ENCODE measurements at regions not wholly inside any gene's neighbourhood (a gene's known extent, or its start where the extent isn't known, plus 50 kb on each side); places are given as distances from the start of the nearest gene placed in this dataset.

DNA sequence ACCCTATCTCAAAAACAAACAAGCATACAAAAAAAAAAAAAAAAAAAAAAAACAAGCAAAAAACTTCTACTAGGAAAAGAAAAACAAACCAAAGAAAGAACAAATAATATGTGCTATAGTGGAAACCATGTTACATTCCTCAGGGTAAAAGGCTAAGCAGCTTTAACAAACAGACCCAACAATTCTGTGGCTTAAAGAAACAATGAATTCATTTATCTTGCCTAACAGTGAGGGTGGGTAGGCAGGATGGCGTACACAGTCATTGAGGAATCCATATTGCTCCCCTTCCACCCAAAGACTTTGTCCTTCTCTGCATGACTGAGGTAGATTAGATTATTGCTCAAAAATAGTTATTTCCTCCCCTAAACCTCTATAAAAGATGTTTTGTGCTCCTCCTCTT, 63.1 kb upstream of the ITGA6 start:
- H3K23ac ChIP-seq (ENCODE audit: insufficient read length) = no peak overlapping the region
- peaks cover 7 to 11% of the 10 kb centered on the region in 2 experiments; a peak in 2 of 4 replicates for H3K9me3 ChIP-seq (ENCODE audit: insufficient read depth in 2 of 2, low read depth in 1 of 2, low read length in 1 of 2)
- ChIA-PET POLR2A (ENCODE audit: partially characterized antibody) (interaction anchor here (2.5 kb wide), 1 partner anchor 16 kb away, joined by 13 read pairs; no protein-coding TSS in a partner anchor), CTCF (ENCODE audit: partially characterized antibody) (interaction anchor here (0.6 to 1.5 kb wide), 8 partner anchors 9 to 102 kb away, joined by 3 to 8 read pairs (median 4); no protein-coding TSS in a partner anchor)
- H2BK5ac ChIP-seq (ENCODE audit: low read depth, low read length) = no peak overlapping the region
- no peak for DNase-seq (ENCODE audit: low read depth in 1 of 2, low spot score in 2 of 2)
- no peaks in the 10 kb centered on the region for H3K23me2 ChIP-seq (ENCODE audit: low read depth, low read length)
- no peak overlapping the region for H4K5ac ChIP-seq (ENCODE audit: insufficient read length, low read depth, low read length)
- H3K79me2 ChIP-seq (ENCODE audit: control insufficient read depth in 1 of 2, insufficient read depth in 2 of 2, low read length in 2 of 2) = no peaks in the 10 kb centered on the region
- H4K8ac ChIP-seq (ENCODE audit: extremely low read depth, insufficient read depth, low read length) = no peak overlapping the region
- H2AK5ac ChIP-seq (ENCODE audit: low read depth, low read length) = peak overlapping the region; percentile 41; the same call in 1 of the 2 replicates
- no peak overlapping the region for H3K14ac ChIP-seq (ENCODE audit: insufficient read length)
- no peak overlapping the region for H3K56ac ChIP-seq (replicated peaks; ENCODE audit: insufficient read length, low read depth, low read length)
- FAIRE-seq = no peak
- H2BK15ac ChIP-seq (ENCODE audit: low read length) = peak overlapping the region; percentile 20; the same call in 1 of the 2 replicates
- no peak overlapping the region for H3K4me2 ChIP-seq (ENCODE audit: insufficient read depth in 1 of 2, low read depth in 2 of 2, low read length in 2 of 2)
- WGBS, 2 experiments (ENCODE audit: extremely low coverage in 1 of 2, insufficient coverage in 1 of 2, insufficient read length in 1 of 2, insufficient replicate concordance in 2 of 2, low coverage in 1 of 2, low lambda C conversion rate in 2 of 2, missing lambda C conversion rate in 1 of 2) = 100% methylated on average over 1 of the region's 1 CpG; no CpG with 5 or more reads in 1 of the 2 experiments
- no peaks in the 10 kb centered on the region for H4K20me1 ChIP-seq (replicated peaks in 1 of 2; ENCODE audit: control insufficient read depth in 1 of 2, insufficient read depth in 2 of 2, low read length in 2 of 2)
- H3K27me3 ChIP-seq (replicated peaks in 1 of 4; ENCODE audit: control insufficient read depth in 3 of 4, extremely low read depth in 1 of 4, insufficient read depth in 3 of 4, low read length in 3 of 4) = no peaks in the 10 kb centered on the region
- H2AFZ ChIP-seq (ENCODE audit: low read length) = no peak overlapping the region
- no peak overlapping the region for H4K91ac ChIP-seq (replicated peaks; ENCODE audit: insufficient read length, low read length)
- H3K27ac ChIP-seq (ENCODE audit: low read depth, low read length) = no peak overlapping the region
- H3K9ac ChIP-seq (replicated peaks in 1 of 4; ENCODE audit: extremely low read depth in 1 of 4, low read depth in 3 of 4, low read length in 3 of 4) = no peak overlapping the region
- no peaks in the 10 kb centered on the region for H3K36me3 ChIP-seq (ENCODE audit: control insufficient read depth in 2 of 4, insufficient read depth in 4 of 4, low read length in 3 of 4)
- no peaks in the 10 kb centered on the region for H3K79me1 ChIP-seq (ENCODE audit: low read depth, low read length)
- H2BK12ac ChIP-seq (ENCODE audit: low read depth, low read length) = peak overlapping the region; percentile 89; the same call in 1 of the 2 replicates
- H2BK20ac ChIP-seq (ENCODE audit: low read length) = 0 out of 2 replicates have a peak overlapping the region, but pooled peaks have one; percentile 62
- H3K4me3 ChIP-seq (ENCODE audit: extremely low read depth in 1 of 4, insufficient read depth in 2 of 4, low read depth in 3 of 4, low read length in 4 of 4) = no peak overlapping the region
- H3K18ac ChIP-seq (ENCODE audit: extremely low read depth, low read length) = no peak overlapping the region
- H3K4ac ChIP-seq (replicated peaks; ENCODE audit: insufficient read length, low read depth, low read length) = no peak overlapping the region
- no peaks in the 10 kb centered on the region for H3K4me1 ChIP-seq (replicated peaks in 1 of 4; ENCODE audit: control insufficient read depth in 3 of 4, insufficient read depth in 4 of 4, low read length in 3 of 4)
- H2BK120ac ChIP-seq (replicated peaks; ENCODE audit: low read depth, low read length) = no peak overlapping the region
- TF ChIP-seq TEAD4 (IDR thresholded peaks at IDR 0.05; ENCODE audit: low read depth, low read length) (no peak), HDAC6 (IDR thresholded peaks at IDR 0.05; ENCODE audit: low read depth, low read length) (no peak), RBBP5 (IDR thresholded peaks at IDR 0.05; ENCODE audit: borderline replicate concordance, low read depth, low read length) (no peak), KDM4A (IDR thresholded peaks at IDR 0.05; ENCODE audit: low read depth, low read length, severe bottlenecking) (no peak), TAF7 (optimal IDR thresholded peaks at IDR 0.05; ENCODE audit: borderline replicate concordance, low read depth, low read length) (no peak), GABPA (IDR thresholded peaks at IDR 0.05; ENCODE audit: borderline replicate concordance, insufficient read depth, low read length) (no peak), RFX5 (IDR thresholded peaks at IDR 0.05; ENCODE audit: borderline replicate concordance, low read depth, low read length) (no peak), SP1 (IDR thresholded peaks at IDR 0.05; ENCODE audit: low read depth, low read length) (no peak), KDM5A (IDR thresholded peaks at IDR 0.05; ENCODE audit: low read length) (no peak), CEBPB (IDR thresholded peaks at IDR 0.05; ENCODE audit: low read depth, low read length) (no peak), NANOG (IDR thresholded peaks at IDR 0.05; ENCODE audit: insufficient read depth, low read depth, low read length, poor library complexity, severe bottlenecking) (no peak), ZNF274 (IDR thresholded peaks at IDR 0.05; ENCODE audit: borderline replicate concordance, extremely low read depth, low read length) (no peak), CHD2 (IDR thresholded peaks at IDR 0.05; ENCODE audit: low read length) (no peak), RAD21 (IDR thresholded peaks at IDR 0.05 in 1 of 2, conservative IDR thresholded peaks at IDR 0.05 in 1 of 2; ENCODE audit: low read depth in 2 of 2, low read length in 2 of 2) (no peak), BACH1 (IDR thresholded peaks at IDR 0.05; ENCODE audit: low read length) (no peak)
